ENCODE measurements at regions not wholly inside any gene's neighbourhood (a gene's known extent, or its start where the extent isn't known, plus 50 kb on each side); places are given as distances from the start of the nearest gene placed in this dataset.

GRCh38 chr1:112070677-112071076 is 81.2 kb upstream of the KCND3 start:
- Histone ChIP-seq H3K36me3 (no peaks in the 10 kb centered on the region), H3K27ac (no peak overlapping the region), H3K9ac (ENCODE audit: low read depth in 2 of 2, low read length in 2 of 2) (no peak overlapping the region), H3K27me3 (no peaks in the 10 kb centered on the region), H3K4me1 (no peaks in the 10 kb centered on the region), H3K4me3 (no peak overlapping the region), H3K9me3 (no peaks in the 10 kb centered on the region)
- intact Hi-C loops (cut with DNase I) = no loop called here
- no peak for DNase-seq
- TF ChIP-seq CTCF (IDR thresholded peaks at IDR 0.05) = no peak

- H3K4me1 ChIP-seq = no peaks in the 10 kb centered on the region
- H3K9ac ChIP-seq (ENCODE audit: low read depth in 2 of 2, low read length in 2 of 2) = no peak overlapping the region
- no peak for DNase-seq
- intact Hi-C loops (cut with DNase I) = no loop called here
- no peak overlapping the region for H3K4me3 ChIP-seq
- no peaks in the 10 kb centered on the region for H3K36me3 ChIP-seq
- H3K27me3 ChIP-seq = no peaks in the 10 kb centered on the region
- H3K9me3 ChIP-seq = no peaks in the 10 kb centered on the region
- no peak overlapping the region for H3K27ac ChIP-seq
- no peak for TF ChIP-seq CTCF (IDR thresholded peaks at IDR 0.05)
Measured at GRCh38 chr1:112074711-112075110, 85.2 kb upstream of the KCND3 start.

GRCh38 chr1:112075566-112075965 is 86.1 kb upstream of the KCND3 start:
- H3K36me3 ChIP-seq = no peaks in the 10 kb centered on the region

DNA sequence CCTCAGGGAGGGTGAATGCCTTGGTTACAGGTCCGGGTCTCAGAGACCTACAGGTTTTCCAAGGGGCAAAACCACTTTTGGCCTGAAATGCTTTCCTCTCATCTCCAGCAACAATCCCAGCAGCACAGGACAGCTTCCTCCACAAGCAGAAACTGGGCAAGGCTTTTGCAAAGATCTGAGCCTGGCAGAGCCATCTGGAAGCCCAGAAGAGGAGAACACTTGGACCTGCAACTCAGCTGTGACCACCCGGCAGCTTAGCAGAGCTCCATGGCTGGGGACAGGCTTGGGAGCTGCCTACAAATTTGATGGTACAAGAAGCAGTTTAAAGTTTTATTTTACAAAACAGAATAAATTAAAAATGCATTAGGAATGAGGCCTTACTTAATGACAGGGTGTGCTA is 90.0 kb upstream of the KCND3 start:
- H3K27ac ChIP-seq = no peak overlapping the region
- intact Hi-C loops (cut with DNase I) = no loop called here
- H3K9me3 ChIP-seq = no peaks in the 10 kb centered on the region
- H3K4me1 ChIP-seq = no peaks in the 10 kb centered on the region
- no peak overlapping the region for H3K9ac ChIP-seq (ENCODE audit: low read depth in 2 of 2, low read length in 2 of 2)
- no peak for TF ChIP-seq CTCF (IDR thresholded peaks at IDR 0.05)
- no peaks in the 10 kb centered on the region for H3K27me3 ChIP-seq
- H3K4me3 ChIP-seq = no peak overlapping the region
- DNase-seq = no peak
- no peaks in the 10 kb centered on the region for H3K36me3 ChIP-seq

More at GRCh38 chr1:112075566-112075965, 86.1 kb upstream of the KCND3 start:
- no peak overlapping the region for H3K9ac ChIP-seq (ENCODE audit: low read depth in 2 of 2, low read length in 2 of 2)
- TF ChIP-seq CTCF (IDR thresholded peaks at IDR 0.05) = no peak
- intact Hi-C loops (cut with DNase I) = no loop called here
- H3K9me3 ChIP-seq = no peaks in the 10 kb centered on the region
- no peaks in the 10 kb centered on the region for H3K27me3 ChIP-seq
- H3K4me1 ChIP-seq = no peaks in the 10 kb centered on the region
- DNase-seq = no peak
- no peak overlapping the region for H3K27ac ChIP-seq
- no peak overlapping the region for H3K4me3 ChIP-seq

- H3K4me1 ChIP-seq = no peaks in the 10 kb centered on the region
- no peak for DNase-seq
- no peak overlapping the region for H3K4me3 ChIP-seq
- no peaks in the 10 kb centered on the region for H3K36me3 ChIP-seq
- H3K27ac ChIP-seq = no peak overlapping the region
- TF ChIP-seq CTCF (IDR thresholded peaks at IDR 0.05) = no peak
- intact Hi-C loops (cut with DNase I) = no loop called here
- H3K9me3 ChIP-seq = no peaks in the 10 kb centered on the region
- no peaks in the 10 kb centered on the region for H3K27me3 ChIP-seq
- no peak overlapping the region for H3K9ac ChIP-seq (ENCODE audit: low read depth in 2 of 2, low read length in 2 of 2)
Measured at GRCh38 chr1:112083487-112083886, 94.0 kb upstream of the KCND3 start.
